K562 (cell line): ENCODE measurements at regions not wholly inside any gene's neighbourhood (a gene's known extent, or its start where the extent isn't known, plus 50 kb on each side); places are given as distances from the start of the nearest gene placed in this dataset.

Experiments
- ATAC-seq: fragments of 200-7000 bp; cut with Tn5 transposase; 3 replicates; pipeline ENCODE4 v1.9.1; 2020; ENCODE audit warnings: moderate library complexity
- BruUV-seq: library from RNA; stranded (reverse); fragments of 400-500 nt; replicated peaks from 2 replicates; lab custom pipeline; 2021; lab: Mats Ljungman, UMichigan
- CTCF ChIA-PET: fragments of 300-600 bp; formaldehyde crosslinking; extraction: SDS; loops from one replicate; lab custom pipeline; 2021; ENCODE audit warnings: low intra/inter-chr PET ratio; lab: Yijun Ruan, JAX
- POLR2A ChIA-PET: fragments of 300-600, 350-650 bp; sonication (Branson Sonifier 250); formaldehyde crosslinking; extraction: SDS; loops from one replicate; lab custom pipeline; 2021; ENCODE audit warnings: antibody characterized with exemption, inconsistent platforms; lab: Yijun Ruan, JAX
- DNase-seq, 4 experiments: peaks; one replicate each; pipeline versions ENCODE4 v3.0.0 to v3.0.0-alpha.2; 2011 to 2018; ENCODE audit warnings: low spot score in 3 of 4, mixed read lengths in 3 of 4; ENCODE audit errors: extremely low read depth in 1 of 4
- FAIRE-seq: peaks from 2 replicates; lab custom pipeline; 2011; peaks lifted over from hg19 to GRCh38; lab: Jason Lieb, UNC
- H2AFZ ChIP-seq: 2 replicates; pipeline ENCODE4 v1.6.0; 2011; ENCODE audit warnings: low read depth, low read length, control low read depth, inconsistent platforms
- H3K27ac ChIP-seq: fragments of 200-600 bp; 3 replicates; pipeline ENCODE4 v1.8.0; 2011; ENCODE audit warnings: low read depth, mild to moderate bottlenecking, control low read depth, inconsistent platforms, low read length, moderate library complexity, mixed read lengths; ENCODE audit errors: extremely low read depth
- H3K27me3 ChIP-seq, 2 experiments: fragments of 300-600 bp in 1 of 2; 2 replicates in 1 of 2; 3 replicates in 1 of 2; pipeline versions ENCODE4 v1.6.0 to v1.8.0; 2011; ENCODE audit warnings: inconsistent platforms in 2 of 2, low read length in 2 of 2, mild to moderate bottlenecking in 1 of 2, mixed read lengths in 1 of 2, moderate library complexity in 1 of 2; ENCODE audit not compliant: control insufficient read depth in 2 of 2, insufficient read depth in 2 of 2
- H3K36me3 ChIP-seq: fragments of 300-600 bp; 3 replicates; pipeline ENCODE4 v1.8.0; 2011; ENCODE audit warnings: mild to moderate bottlenecking, low read length, inconsistent platforms; ENCODE audit not compliant: control insufficient read depth, insufficient read depth
- H3K4me1 ChIP-seq, 2 experiments: fragments of 200-600 bp in 1 of 2; replicated peaks in 1 of 2; 2 replicates in 1 of 2; 3 replicates in 1 of 2; pipeline versions ENCODE4 v1.5.1 to v1.8.0; 2011; ENCODE audit warnings: inconsistent platforms in 2 of 2, low read length in 2 of 2, mild to moderate bottlenecking in 1 of 2, mixed read lengths in 1 of 2, moderate library complexity in 1 of 2; ENCODE audit not compliant: control insufficient read depth in 2 of 2, insufficient read depth in 2 of 2
- H3K4me2 ChIP-seq: 2 replicates; pipeline ENCODE4 v1.6.1; 2011; ENCODE audit warnings: low read length, control low read depth, inconsistent platforms, mixed read lengths; ENCODE audit not compliant: insufficient read depth
- H3K4me3 ChIP-seq: fragments of 200-600 bp; sonication (generic), shearing (Covaris generic); 2 replicates; pipeline ENCODE4 v1.5.1; 2016; ENCODE audit warnings: control low read depth, inconsistent platforms
- H3K79me2 ChIP-seq: fragments of 200-600 bp; 3 replicates; pipeline ENCODE4 v1.8.0; 2011; ENCODE audit warnings: low read length, inconsistent platforms; ENCODE audit not compliant: control insufficient read depth, insufficient read depth
- H3K9ac ChIP-seq, 2 experiments: 2 replicates each; pipeline versions ENCODE4 v1.6.0 to v1.6.1; 2011; ENCODE audit warnings: low read depth in 2 of 2, low read length in 2 of 2, control low read depth in 1 of 2, inconsistent platforms in 1 of 2, mild to moderate bottlenecking in 1 of 2, mixed read lengths in 1 of 2; ENCODE audit not compliant: insufficient read depth in 1 of 2
- H3K9me1 ChIP-seq: one replicate; pipeline ENCODE4 v1.6.0; 2011; ENCODE audit warnings: inconsistent platforms, mild to moderate bottlenecking, low read length, moderate library complexity; ENCODE audit not compliant: control insufficient read depth, insufficient read depth
- H3K9me3 ChIP-seq: replicated peaks from 2 replicates; pipeline ENCODE4 v1.5.1; 2011; ENCODE audit warnings: low read depth, low read length, inconsistent platforms; ENCODE audit not compliant: control insufficient read depth, insufficient read depth
- H4K20me1 ChIP-seq: replicated peaks from 2 replicates; pipeline ENCODE4 v1.6.1; 2011; ENCODE audit warnings: low read length, inconsistent platforms, mixed read lengths; ENCODE audit not compliant: control insufficient read depth, insufficient read depth
- ADNP ChIP-seq: fragments of 200-800 bp; sonication (Bioruptor generic); IDR thresholded peaks from 2 replicates; pipeline ENCODE4 v1.6.1; 2016; ENCODE audit warnings: missing genetic modification characterization, missing compliant biosample characterization
- CCAR2 ChIP-seq: fragments of 200-400 bp; formaldehyde crosslinking; IDR thresholded peaks from 2 replicates; pipeline ENCODE4 v1.6.1; 2017; ENCODE audit warnings: mild to moderate bottlenecking, low read depth, low read length
- DMBX1 ChIP-seq: fragments of 250-450 bp; sonication (Bioruptor Pico); IDR thresholded peaks from 2 replicates; pipeline ENCODE4 v1.8.0; 2022; ENCODE audit warnings: inconsistent platforms, mild to moderate bottlenecking, moderate library complexity, borderline replicate concordance
- HDAC1 ChIP-seq, 2 experiments: fragments of 450-650 bp; IDR thresholded peaks; 2 replicates each; pipeline ENCODE4 v1.6.1; 2016 to 2017; ENCODE audit warnings: inconsistent platforms in 1 of 2, mild to moderate bottlenecking in 1 of 2, moderate library complexity in 1 of 2
- JUND ChIP-seq, 2 experiments: IDR thresholded peaks; 2 replicates in 1 of 2; 3 replicates in 1 of 2; pipeline ENCODE4 v1.6.1; 2011; ENCODE audit warnings: borderline replicate concordance in 2 of 2, low read depth in 2 of 2, low read length in 2 of 2, improper control_type of control experiment in 1 of 2, missing biosample characterization in 1 of 2, missing genetic modification characterization in 1 of 2, missing genetic modification reagents in 1 of 2
- LEF1 ChIP-seq: fragments of 450-650 bp; IDR thresholded peaks from 2 replicates; pipeline ENCODE4 v1.6.1; 2016; ENCODE audit warnings: mild to moderate bottlenecking
- MAX ChIP-seq: sonication (generic); formaldehyde crosslinking; IDR thresholded peaks from 2 replicates; pipeline ENCODE4 v1.9.0; 2022; ENCODE audit warnings: mild to moderate bottlenecking, missing genetic modification reagents
- MTF1 ChIP-seq: fragments of 250-450 bp; sonication (Bioruptor Pico); IDR thresholded peaks from 2 replicates; pipeline ENCODE4 v1.9.0; 2021; ENCODE audit warnings: moderate library complexity, mild to moderate bottlenecking, inconsistent platforms, borderline replicate concordance
- NR0B1 ChIP-seq: fragments of 450-650 bp; IDR thresholded peaks from one replicate; pipeline ENCODE4 v1.6.1; 2018; ENCODE audit warnings: mild to moderate bottlenecking, moderate library complexity; ENCODE audit not compliant: partially characterized antibody
- RBM14 ChIP-seq: fragments of 200-400 bp; formaldehyde crosslinking; IDR thresholded peaks from 2 replicates; pipeline ENCODE4 v1.6.1; 2018; ENCODE audit warnings: low read depth, mild to moderate bottlenecking, low read length, moderate library complexity, borderline replicate concordance; ENCODE audit not compliant: insufficient read depth
- SREBF1 ChIP-seq: fragments of 150-350 bp; IDR thresholded peaks from 2 replicates; pipeline ENCODE4 v1.6.1; 2014; ENCODE audit warnings: antibody characterized with exemption, low read depth, low read length, borderline replicate concordance
- WGBS: fragments of 100-300 bp; shearing (Covaris generic); methylation state at CpG from one replicate; pipeline ENCODE4 v1.1.6; 2016; ENCODE audit warnings: low coverage, mixed read lengths; ENCODE audit not compliant: insufficient coverage; ENCODE audit errors: missing lambda C conversion rate; 5-methylcytosine and 5-hydroxymethylcytosine counted together
- in situ Hi-C: fragments of 300-500 bp; cut with MboI; formaldehyde crosslinking; loops from 4 replicates; pipeline ENCODE4 v1.15.0; 2018; ENCODE audit warnings: inconsistent platforms, mixed read lengths
- intact Hi-C: fragments of 100-400 bp; cut with micrococcal nuclease; formaldehyde crosslinking; loops from 2 replicates; pipeline ENCODE4 v1.14.2; 2022

- ATAC-seq (no peak), DNase-seq (no peak), FAIRE-seq (no peak)
- Histone ChIP-seq H3K36me3 (no peaks in the 10 kb centered on the region), H3K4me3 (no peak overlapping the region), H2AFZ (no peak overlapping the region), H3K9ac (no peak overlapping the region), H4K20me1 (no peaks in the 10 kb centered on the region), H3K4me2 (no peak overlapping the region), H3K4me1 (no peaks in the 10 kb centered on the region), H3K27ac (no peak overlapping the region), H3K9me3 (no peaks in the 10 kb centered on the region), H3K27me3 (no peaks in the 10 kb centered on the region), H3K79me2 (no peaks in the 10 kb centered on the region), H3K9me1 (no peaks in the 10 kb centered on the region)
- TF ChIP-seq NR0B1 (no peak), CCAR2 (no peak), JUND (IDR thresholded peaks at IDR 0.05; ENCODE audit: borderline replicate concordance, low read depth, low read length) (no peak), JUND (tag; IDR thresholded peaks at IDR 0.05; ENCODE audit: borderline replicate concordance, low read depth, low read length) (no peak), ADNP (tag) (no peak)
- no TSS peak for BruUV-seq
- in situ Hi-C loops, result no loop called here
- 0% methylated on average over 3 of the region's 3 CpGs for WGBS
- intact Hi-C loops, result no loop called here
- POLR2A ChIA-PET, result no interaction called here
- CTCF ChIA-PET, result no interaction called here
Measured at GRCh38 chr2:160784034-160784433, 290.4 kb upstream of the RBMS1 start.

GRCh38 chr2:160790738-160791137 lies 297.1 kb upstream of the RBMS1 start:
- in situ Hi-C loops, result no loop called here
- ATAC-seq (no peak), FAIRE-seq (no peak), DNase-seq (no peak)
- H3K4me2 ChIP-seq, result no peak overlapping the region
- ChIA-PET POLR2A (no interaction called here), CTCF (no interaction called here)
- H3K27ac ChIP-seq, result no peak overlapping the region
- BruUV-seq, result no TSS peak
- H3K9me3 ChIP-seq, result no peaks in the 10 kb centered on the region; the same call in 1 of the 2 replicates
- H3K36me3 ChIP-seq, result no peaks in the 10 kb centered on the region
- WGBS, result 6% methylated on average over 2 of the region's 2 CpGs
- no peaks in the 10 kb centered on the region for H3K4me1 ChIP-seq
- no peaks in the 10 kb centered on the region for H3K79me2 ChIP-seq
- no peaks in the 10 kb centered on the region for H3K27me3 ChIP-seq
- H3K4me3 ChIP-seq, result no peak overlapping the region
- H2AFZ ChIP-seq, result no peak overlapping the region
- H3K9me1 ChIP-seq, result no peaks in the 10 kb centered on the region
- intact Hi-C loops, result no loop called here
- H3K9ac ChIP-seq, result no peak overlapping the region
- no peaks in the 10 kb centered on the region for H4K20me1 ChIP-seq
- no peak for TF ChIP-seq DMBX1 (CRISPR knock-in tag)
- TF ChIP-seq MAX (CRISPR knock-in tag), result no peak
- TF ChIP-seq HDAC1 (IDR thresholded peaks at IDR 0.05), result no peak
- no peak for TF ChIP-seq LEF1
- TF ChIP-seq MTF1 (CRISPR knock-in tag), result no peak
- TF ChIP-seq RBM14, result no peak
- no peak for TF ChIP-seq SREBF1
